GM04504 (cell line): ENCODE measurements at regions not wholly inside any gene's neighbourhood (a gene's known extent, or its start where the extent isn't known, plus 50 kb on each side); places are given as distances from the start of the nearest gene placed in this dataset.

Source experiments
- DNase-seq: peaks from one replicate; pipeline ENCODE4 v3.0.0-alpha.2; 2012; ENCODE audit warnings: low read depth

- no peak for DNase-seq
These were observed 174.5 kb upstream of the RUNX1 start for GRCh38 chr21:35223480-35224156.

GRCh38 chr21:35222541-35222941, 173.4 kb upstream of the RUNX1 start:
- no peak for DNase-seq

- DNase-seq: no peak
These were observed 172.9 kb upstream of the RUNX1 start for GRCh38 chr21:35222021-35222420.

GRCh38 chr21:35220301-35220700, 171.2 kb upstream of the RUNX1 start:
- no peak for DNase-seq

- DNase-seq: no peak
These were observed 170.6 kb upstream of the RUNX1 start for GRCh38 chr21:35219719-35220118.

GRCh38 chr21:35219291-35219690, 170.2 kb upstream of the RUNX1 start:
- no peak for DNase-seq

GRCh38 chr21:35217504-35218060, 168.5 kb upstream of the RUNX1 start:
- DNase-seq: no peak

- DNase-seq: no peak
These were observed 167.9 kb upstream of the RUNX1 start for GRCh38 chr21:35216996-35217395.

- DNase-seq: no peak
These were observed 166.8 kb upstream of the RUNX1 start for GRCh38 chr21:35215870-35216269.

- no peak for DNase-seq
These were observed 163.5 kb upstream of the RUNX1 start for GRCh38 chr21:35212393-35213127.

GRCh38 chr21:35211782-35212181, 162.7 kb upstream of the RUNX1 start:
- no peak for DNase-seq

- DNase-seq: no peak
These were observed 161.0 kb upstream of the RUNX1 start for GRCh38 chr21:35210093-35210492.

GRCh38 chr21:35208810-35209517, 159.9 kb upstream of the RUNX1 start:
- no peak for DNase-seq

GRCh38 chr21:35208104-35208503, 159.0 kb upstream of the RUNX1 start:
- no peak for DNase-seq

- DNase-seq: no peak
These were observed 158.2 kb upstream of the RUNX1 start for GRCh38 chr21:35207322-35207721.

GRCh38 chr21:35206141-35207125, 157.3 kb upstream of the RUNX1 start:
- DNase-seq: no peak

- DNase-seq: peak; percentile 82
These were observed 155.9 kb upstream of the RUNX1 start for GRCh38 chr21:35204850-35205541.

- DNase-seq: no peak
These were observed 155.0 kb upstream of the RUNX1 start for GRCh38 chr21:35204125-35204524.

GRCh38 chr21:35203093-35203977, 154.2 kb upstream of the RUNX1 start:
- peak; percentile 77 for DNase-seq

GRCh38 chr21:35202431-35202830, 153.3 kb upstream of the RUNX1 start:
- DNase-seq: no peak
